HL-60 (cell line): ENCODE measurements at regions not wholly inside any gene's neighbourhood (a gene's known extent, or its start where the extent isn't known, plus 50 kb on each side); places are given as distances from the start of the nearest gene placed in this dataset.

Source experiments
- DNase-seq, 2 experiments: peaks; one replicate each; pipeline ENCODE4 v3.0.0-alpha.2; 2010 to 2020; ENCODE audit warnings: low read depth in 1 of 2, low spot score in 1 of 2
- H3K27ac ChIP-seq: fragments of 250-450 bp; sonication (Bioruptor Pico); replicated peaks from 2 replicates; pipeline ENCODE4 v1.5.1; 2020; ENCODE audit warnings: mild to moderate bottlenecking, moderate library complexity
- H3K27me3 ChIP-seq: fragments of 250-450 bp; sonication (Bioruptor Pico); 2 replicates; pipeline ENCODE4 v1.5.1; 2021; ENCODE audit warnings: mild to moderate bottlenecking, moderate library complexity; ENCODE audit not compliant: insufficient read depth, poor library complexity, severe bottlenecking
- H3K4me3 ChIP-seq: replicated peaks from 2 replicates; pipeline ENCODE4 v1.5.1; 2011; ENCODE audit warnings: mild to moderate bottlenecking, control low read depth, low read length; ENCODE audit not compliant: insufficient read depth
- CTCF ChIP-seq: IDR thresholded peaks from one replicate; pipeline ENCODE4 v1.5.1; 2011; ENCODE audit warnings: low read length, control low read depth, inconsistent platforms; ENCODE audit not compliant: insufficient read depth
- GABPA ChIP-seq: IDR thresholded peaks from 2 replicates; pipeline ENCODE4 v1.6.1; 2012; ENCODE audit warnings: low read depth
- POLR2AphosphoS5 ChIP-seq: IDR thresholded peaks from 2 replicates; pipeline ENCODE4 v1.6.1; 2012; ENCODE audit warnings: low read depth
- REST ChIP-seq: IDR thresholded peaks from 2 replicates; pipeline ENCODE4 v1.6.1; 2012; ENCODE audit warnings: low read depth; ENCODE audit not compliant: insufficient replicate concordance
- SPI1 ChIP-seq: IDR thresholded peaks from 2 replicates; pipeline ENCODE4 v1.6.1; 2012; ENCODE audit warnings: low read depth, mild to moderate bottlenecking, borderline replicate concordance

GRCh38 chr2:4475618-4476017 lies 772.2 kb downstream of the DCDC2C start:
- no peak overlapping the region for H3K27ac ChIP-seq
- no peaks in the 10 kb centered on the region for H3K27me3 ChIP-seq
- TF ChIP-seq POLR2AphosphoS5 (no peak), CTCF (no peak), REST (no peak), GABPA (no peak), SPI1 (no peak)
- no peak for DNase-seq
- no peak overlapping the region for H3K4me3 ChIP-seq

- no peak overlapping the region for H3K27ac ChIP-seq
- DNase-seq: no peak
- no peak for TF ChIP-seq POLR2AphosphoS5
- TF ChIP-seq REST: no peak
- no peak for TF ChIP-seq SPI1
- TF ChIP-seq CTCF: no peak
- TF ChIP-seq GABPA: no peak
- H3K4me3 ChIP-seq: no peak overlapping the region
- H3K27me3 ChIP-seq: no peaks in the 10 kb centered on the region
These were observed 779.7 kb downstream of the DCDC2C start for GRCh38 chr2:4483050-4483449.

GRCh38 chr2:4486971-4487370 lies 783.6 kb downstream of the DCDC2C start:
- TF ChIP-seq CTCF (no peak), SPI1 (no peak), GABPA (no peak), POLR2AphosphoS5 (no peak), REST (no peak)
- Histone ChIP-seq H3K27ac (no peak overlapping the region), H3K4me3 (no peak overlapping the region), H3K27me3 (no peaks in the 10 kb centered on the region)
- no peak for DNase-seq
